ENCODE measurements at regions not wholly inside any gene's neighbourhood (a gene's known extent, or its start where the extent isn't known, plus 50 kb on each side); places are given as distances from the start of the nearest gene placed in this dataset.

- TF ChIP-seq CEBPB (IDR thresholded peaks at IDR 0.05; ENCODE audit: low read depth) (no peak), EZH2phosphoT487 (IDR thresholded peaks at IDR 0.05; ENCODE audit: borderline replicate concordance) (no peak), SRF (IDR thresholded peaks at IDR 0.05; ENCODE audit: low read depth) (no peak)
These were observed 220.5 kb upstream of the TBX3 start (continued) for GRCh38 chr12:114904254-114905003.

GRCh38 chr12:114903083-114903691 is 219.2 kb upstream of the TBX3 start:
- H3K4me2 ChIP-seq (ENCODE audit: low read length) = no peak overlapping the region
- H3K4me1 ChIP-seq (ENCODE audit: control insufficient read depth in 1 of 2, insufficient read depth in 2 of 2, low read length in 2 of 2) = peaks cover 0 to 9% of the 10 kb centered on the region in 2 experiments; a peak in 1 of 4 replicates
- H3K36me3 ChIP-seq (ENCODE audit: control insufficient read depth in 1 of 2, insufficient read depth in 2 of 2, low read length in 2 of 2) = no peaks in the 10 kb centered on the region
- ATAC-seq = no peak
- ChIA-PET CTCF (no interaction called here), RAD21 (ENCODE audit: low non-redundant PET in 1 of 2, low total read pairs in 2 of 2, uncharacterized antibody in 2 of 2, unreplicated experiment in 2 of 2) (no interaction called here), POLR2A (no interaction called here)
- TF ChIP-seq CEBPB (IDR thresholded peaks at IDR 0.05; ENCODE audit: low read depth) (no peak), CBX3 (IDR thresholded peaks at IDR 0.05; ENCODE audit: low read depth) (no peak), SRF (IDR thresholded peaks at IDR 0.05; ENCODE audit: low read depth) (no peak), ZBTB33 (IDR thresholded peaks at IDR 0.05; ENCODE audit: extremely low read depth, insufficient replicate concordance, low read length) (no peak), POLR2AphosphoS5 (IDR thresholded peaks at IDR 0.05; ENCODE audit: low read depth, low read length) (no peak), CTCF (IDR thresholded peaks at IDR 0.05 in 2 of 3, conservative IDR thresholded peaks at IDR 0.05 in 1 of 3; ENCODE audit: borderline replicate concordance in 1 of 3, insufficient read depth in 1 of 3, low read depth in 2 of 3, low read length in 2 of 3) (no peak), ZFX (IDR thresholded peaks at IDR 0.05) (no peak), JUND (IDR thresholded peaks at IDR 0.05) (no peak), EGR1 (IDR thresholded peaks at IDR 0.05; ENCODE audit: low read depth) (no peak), YY1 (IDR thresholded peaks at IDR 0.05; ENCODE audit: extremely low read depth, insufficient replicate concordance, low read depth, low read length) (no peak), ELF1 (IDR thresholded peaks at IDR 0.05; ENCODE audit: borderline replicate concordance, low read depth) (no peak)
- no peak overlapping the region for H3K9ac ChIP-seq (ENCODE audit: low read length)
- no TSS peak for BruUV-seq (replicated peaks)
- no peaks in the 10 kb centered on the region for H4K20me1 ChIP-seq (ENCODE audit: insufficient read depth)
- H3K9me3 ChIP-seq (ENCODE audit: control insufficient read depth in 1 of 2, insufficient read depth in 1 of 2, low read depth in 1 of 2, low read length in 2 of 2) = no peaks in the 10 kb centered on the region
- intact Hi-C loops (cut with micrococcal nuclease) = no loop called here
- H3K27ac ChIP-seq (ENCODE audit: low read depth, low read length) = no peak overlapping the region
- H2AFZ ChIP-seq (ENCODE audit: low read depth, low read length, poor library complexity, severe bottlenecking) = no peak overlapping the region
- no peaks in the 10 kb centered on the region for H3K79me2 ChIP-seq (ENCODE audit: insufficient read depth, low read length)
- no peak for DNase-seq (ENCODE audit: low read depth, low spot score)
- no peak overlapping the region for H3K4me3 ChIP-seq (replicated peaks in 1 of 2; ENCODE audit: low read depth in 1 of 2, low read length in 2 of 2)
- peaks cover 4% of the 10 kb centered on the region; the same call in 1 of the 2 replicates for H3K27me3 ChIP-seq (ENCODE audit: insufficient read depth, low read length)
- H3K9me2 ChIP-seq (ENCODE audit: insufficient read depth) = no peaks in the 10 kb centered on the region

All from HCT116 (cell line).